Ishikawa (cell line): ENCODE measurements at regions not wholly inside any gene's neighbourhood (a gene's known extent, or its start where the extent isn't known, plus 50 kb on each side); places are given as distances from the start of the nearest gene placed in this dataset.

Experiments used
- CEBPB ChIP-seq: IDR thresholded peaks from 2 replicates; pipeline ENCODE4 v1.6.1; 2012
- CREB1 ChIP-seq: IDR thresholded peaks from 2 replicates; pipeline ENCODE4 v1.6.1; 2012; ENCODE audit warnings: low read depth
- EGR1 ChIP-seq: IDR thresholded peaks from 2 replicates; pipeline ENCODE4 v1.6.1; 2012
- EP300 ChIP-seq: IDR thresholded peaks from 2 replicates; pipeline ENCODE4 v1.6.1; 2012; ENCODE audit warnings: borderline replicate concordance
- FOXM1 ChIP-seq: IDR thresholded peaks from 2 replicates; pipeline ENCODE4 v1.6.1; 2012; ENCODE audit warnings: low read depth, borderline replicate concordance
- MAX ChIP-seq: IDR thresholded peaks from 2 replicates; pipeline ENCODE4 v1.6.1; 2012
- NFIC ChIP-seq: IDR thresholded peaks from 2 replicates; pipeline ENCODE4 v1.6.1; 2012
- RAD21 ChIP-seq: IDR thresholded peaks from 2 replicates; pipeline ENCODE4 v1.6.1; 2012; ENCODE audit warnings: low read depth
- TAF1 ChIP-seq: IDR thresholded peaks from 2 replicates; pipeline ENCODE4 v1.6.1; 2012; ENCODE audit warnings: low read depth, mild to moderate bottlenecking
- TCF12 ChIP-seq: IDR thresholded peaks from 2 replicates; pipeline ENCODE4 v1.6.1; 2012; ENCODE audit warnings: low read depth
- TEAD4 ChIP-seq: IDR thresholded peaks from 2 replicates; pipeline ENCODE4 v1.6.1; 2012
- USF1 ChIP-seq: IDR thresholded peaks from 2 replicates; pipeline ENCODE4 v1.6.1; 2012
- YY1 ChIP-seq: IDR thresholded peaks from 2 replicates; pipeline ENCODE4 v1.6.1; 2012; ENCODE audit warnings: low read depth
- ZBTB7A ChIP-seq: IDR thresholded peaks from 2 replicates; pipeline ENCODE4 v1.6.1; 2012; ENCODE audit warnings: low read depth
- TF ChIP-seq, protein P1 (sequence below): IDR thresholded peaks from 2 replicates; pipeline ENCODE4 v1.6.1; 2012; ENCODE audit warnings: low read depth, mild to moderate bottlenecking

- TF ChIP-seq, protein P1, sequence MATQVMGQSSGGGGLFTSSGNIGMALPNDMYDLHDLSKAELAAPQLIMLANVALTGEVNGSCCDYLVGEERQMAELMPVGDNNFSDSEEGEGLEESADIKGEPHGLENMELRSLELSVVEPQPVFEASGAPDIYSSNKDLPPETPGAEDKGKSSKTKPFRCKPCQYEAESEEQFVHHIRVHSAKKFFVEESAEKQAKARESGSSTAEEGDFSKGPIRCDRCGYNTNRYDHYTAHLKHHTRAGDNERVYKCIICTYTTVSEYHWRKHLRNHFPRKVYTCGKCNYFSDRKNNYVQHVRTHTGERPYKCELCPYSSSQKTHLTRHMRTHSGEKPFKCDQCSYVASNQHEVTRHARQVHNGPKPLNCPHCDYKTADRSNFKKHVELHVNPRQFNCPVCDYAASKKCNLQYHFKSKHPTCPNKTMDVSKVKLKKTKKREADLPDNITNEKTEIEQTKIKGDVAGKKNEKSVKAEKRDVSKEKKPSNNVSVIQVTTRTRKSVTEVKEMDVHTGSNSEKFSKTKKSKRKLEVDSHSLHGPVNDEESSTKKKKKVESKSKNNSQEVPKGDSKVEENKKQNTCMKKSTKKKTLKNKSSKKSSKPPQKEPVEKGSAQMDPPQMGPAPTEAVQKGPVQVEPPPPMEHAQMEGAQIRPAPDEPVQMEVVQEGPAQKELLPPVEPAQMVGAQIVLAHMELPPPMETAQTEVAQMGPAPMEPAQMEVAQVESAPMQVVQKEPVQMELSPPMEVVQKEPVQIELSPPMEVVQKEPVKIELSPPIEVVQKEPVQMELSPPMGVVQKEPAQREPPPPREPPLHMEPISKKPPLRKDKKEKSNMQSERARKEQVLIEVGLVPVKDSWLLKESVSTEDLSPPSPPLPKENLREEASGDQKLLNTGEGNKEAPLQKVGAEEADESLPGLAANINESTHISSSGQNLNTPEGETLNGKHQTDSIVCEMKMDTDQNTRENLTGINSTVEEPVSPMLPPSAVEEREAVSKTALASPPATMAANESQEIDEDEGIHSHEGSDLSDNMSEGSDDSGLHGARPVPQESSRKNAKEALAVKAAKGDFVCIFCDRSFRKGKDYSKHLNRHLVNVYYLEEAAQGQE, result no peak
- no peak for TF ChIP-seq TCF12
Observed at GRCh38 chr12:78566456-78566855, 298.1 kb upstream of the SYT1 start.

- TF ChIP-seq, protein P1, result no peak
Observed at GRCh38 chr12:78568321-78569020, 296.1 kb upstream of the SYT1 start.

GRCh38 chr12:78571953-78572352, 292.6 kb upstream of the SYT1 start:
- TF ChIP-seq CREB1 (no peak), USF1 (no peak), CEBPB (no peak), YY1 (no peak), TCF12 (no peak), EGR1 (no peak), FOXM1 (no peak), RAD21 (no peak), ZBTB7A (no peak), EP300 (no peak), TEAD4 (no peak), MAX (no peak), NFIC (no peak), TAF1 (no peak)
- TF ChIP-seq, protein P1, result no peak

- TF ChIP-seq NFIC, result no peak
- TF ChIP-seq TEAD4, result no peak
- no peak for TF ChIP-seq EGR1
- no peak for TF ChIP-seq TCF12
- TF ChIP-seq MAX, result no peak
- TF ChIP-seq TAF1, result no peak
- no peak for TF ChIP-seq FOXM1
- no peak for TF ChIP-seq EP300
- TF ChIP-seq YY1, result no peak
- TF ChIP-seq CEBPB, result no peak
Observed at GRCh38 chr12:78579846-78580245, 284.7 kb upstream of the SYT1 start.

GRCh38 chr12:78580296-78580695, 284.3 kb upstream of the SYT1 start:
- TF ChIP-seq MAX (no peak), RAD21 (no peak), EGR1 (no peak), USF1 (no peak), TEAD4 (no peak), FOXM1 (no peak), NFIC (no peak), CEBPB (no peak), YY1 (no peak), CREB1 (no peak), EP300 (no peak), TCF12 (no peak), ZBTB7A (no peak), TAF1 (no peak)
- TF ChIP-seq, protein P1, result no peak
